ENCODE measurements at regions not wholly inside any gene's neighbourhood (a gene's known extent, or its start where the extent isn't known, plus 50 kb on each side); places are given as distances from the start of the nearest gene placed in this dataset.

DNA sequence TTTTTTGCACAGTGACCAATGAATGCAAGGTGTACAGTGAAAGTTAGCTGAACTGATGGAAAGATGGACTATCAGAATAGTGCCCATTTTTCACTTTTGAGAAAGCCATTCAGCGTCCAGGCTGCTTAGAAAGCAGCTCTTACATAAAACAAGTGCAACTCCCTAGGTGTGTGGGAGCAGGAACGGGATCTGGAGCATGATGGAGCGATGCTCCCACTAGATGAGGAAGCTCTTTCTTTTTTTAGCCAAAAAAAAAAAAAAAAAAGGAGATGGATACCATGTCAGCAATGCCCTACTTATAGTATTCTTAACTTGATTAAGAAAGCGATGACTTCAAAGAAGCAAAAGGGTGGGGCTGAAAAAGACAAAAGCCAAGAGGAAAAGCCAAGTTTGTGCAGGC lies 925.5 kb downstream of the GATA3 start:
- H3K4me3 ChIP-seq (ENCODE audit: low read depth, low read length): no peak overlapping the region
- TF ChIP-seq CTCF (IDR thresholded peaks at IDR 0.05; ENCODE audit: borderline replicate concordance, insufficient read depth, low read depth, low read length): no peak

DNA sequence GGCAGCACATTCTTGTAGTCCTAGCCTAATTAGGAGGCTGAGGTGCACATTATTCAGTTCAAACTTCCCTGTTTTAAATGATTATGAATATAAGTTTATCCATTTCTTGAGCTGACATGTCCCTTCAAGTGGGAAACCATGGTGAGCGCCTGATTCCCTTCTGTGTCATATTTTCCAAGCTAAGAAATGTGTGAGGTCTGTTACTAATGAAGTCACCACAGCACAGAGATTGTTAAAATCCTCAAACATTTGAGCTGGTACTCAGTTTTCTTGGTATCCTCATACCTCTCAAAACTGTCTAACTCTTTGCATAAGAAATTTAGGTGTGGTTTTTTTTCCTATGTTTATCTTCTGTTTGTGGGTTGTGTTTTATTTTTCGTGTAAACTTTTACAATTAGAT lies 926.8 kb downstream of the GATA3 start:
- no peak for TF ChIP-seq CTCF (IDR thresholded peaks at IDR 0.05; ENCODE audit: borderline replicate concordance, insufficient read depth, low read depth, low read length)
- no peak overlapping the region for H3K4me3 ChIP-seq (ENCODE audit: low read depth, low read length)

DNA sequence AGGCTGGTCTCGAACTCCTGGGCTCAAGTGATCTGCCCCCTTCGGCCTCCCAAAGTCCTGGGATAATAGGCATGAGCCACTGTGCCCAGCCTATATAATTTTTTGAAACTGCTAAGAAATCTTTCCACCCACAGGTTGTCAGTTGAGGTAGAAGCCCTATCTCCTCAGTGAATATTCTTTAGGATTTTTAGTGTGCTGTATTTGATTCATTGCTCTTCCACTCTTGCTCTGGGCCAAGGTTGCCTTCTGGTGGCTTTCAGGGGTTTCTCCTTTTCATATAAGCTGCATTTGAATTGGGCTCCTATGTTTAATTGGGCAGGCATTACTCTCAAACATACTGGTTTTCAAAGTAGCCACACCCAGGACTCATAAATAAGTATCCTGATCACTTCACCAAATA lies 931.2 kb downstream of the GATA3 start:
- H3K4me3 ChIP-seq (ENCODE audit: low read depth, low read length): no peak overlapping the region
- no peak for TF ChIP-seq CTCF (IDR thresholded peaks at IDR 0.05; ENCODE audit: borderline replicate concordance, insufficient read depth, low read depth, low read length)

- no peak for TF ChIP-seq CTCF (IDR thresholded peaks at IDR 0.05; ENCODE audit: borderline replicate concordance, insufficient read depth, low read depth, low read length)
- H3K4me3 ChIP-seq (ENCODE audit: low read depth, low read length): no peak overlapping the region
Measured at GRCh38 chr10:8986975-8987374, 932.5 kb downstream of the GATA3 start.

GRCh38 chr10:8987712-8988111 lies 933.2 kb downstream of the GATA3 start:
- TF ChIP-seq CTCF (IDR thresholded peaks at IDR 0.05; ENCODE audit: borderline replicate concordance, insufficient read depth, low read depth, low read length): no peak
- H3K4me3 ChIP-seq (ENCODE audit: low read depth, low read length): no peak overlapping the region

GRCh38 chr10:8990280-8990987 lies 935.9 kb downstream of the GATA3 start:
- no peak for TF ChIP-seq CTCF (IDR thresholded peaks at IDR 0.05; ENCODE audit: borderline replicate concordance, insufficient read depth, low read depth, low read length)
- H3K4me3 ChIP-seq (ENCODE audit: low read depth, low read length): no peak overlapping the region

- H3K4me3 ChIP-seq (ENCODE audit: low read depth, low read length): no peak overlapping the region
- no peak for TF ChIP-seq CTCF (IDR thresholded peaks at IDR 0.05; ENCODE audit: borderline replicate concordance, insufficient read depth, low read depth, low read length)
Measured at GRCh38 chr10:8992009-8992408, 937.5 kb downstream of the GATA3 start.

All from GM12875 (cell line).